ENCODE measurements at regions not wholly inside any gene's neighbourhood (a gene's known extent, or its start where the extent isn't known, plus 50 kb on each side); places are given as distances from the start of the nearest gene placed in this dataset.

DNA sequence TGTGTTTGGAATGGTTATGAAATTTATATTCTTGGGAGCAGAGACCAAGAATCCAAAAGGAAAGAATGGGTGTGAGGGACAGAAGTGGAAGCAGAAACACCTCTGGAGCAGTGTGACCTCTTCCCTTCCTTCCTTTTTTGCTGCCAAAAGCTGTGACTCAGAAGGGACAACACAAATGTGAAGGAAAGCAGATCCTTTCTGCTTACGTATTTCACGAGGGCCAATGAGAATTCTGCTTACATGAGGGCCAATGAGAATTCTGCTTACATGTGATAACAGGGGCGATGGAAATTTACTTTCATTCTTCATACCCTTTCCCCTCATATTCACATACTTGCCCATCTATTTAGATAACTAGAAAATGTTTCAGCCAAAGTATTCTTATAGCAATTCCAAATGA, 404.6 kb downstream of the PRDM5 start:
- TF ChIP-seq, protein P1, sequence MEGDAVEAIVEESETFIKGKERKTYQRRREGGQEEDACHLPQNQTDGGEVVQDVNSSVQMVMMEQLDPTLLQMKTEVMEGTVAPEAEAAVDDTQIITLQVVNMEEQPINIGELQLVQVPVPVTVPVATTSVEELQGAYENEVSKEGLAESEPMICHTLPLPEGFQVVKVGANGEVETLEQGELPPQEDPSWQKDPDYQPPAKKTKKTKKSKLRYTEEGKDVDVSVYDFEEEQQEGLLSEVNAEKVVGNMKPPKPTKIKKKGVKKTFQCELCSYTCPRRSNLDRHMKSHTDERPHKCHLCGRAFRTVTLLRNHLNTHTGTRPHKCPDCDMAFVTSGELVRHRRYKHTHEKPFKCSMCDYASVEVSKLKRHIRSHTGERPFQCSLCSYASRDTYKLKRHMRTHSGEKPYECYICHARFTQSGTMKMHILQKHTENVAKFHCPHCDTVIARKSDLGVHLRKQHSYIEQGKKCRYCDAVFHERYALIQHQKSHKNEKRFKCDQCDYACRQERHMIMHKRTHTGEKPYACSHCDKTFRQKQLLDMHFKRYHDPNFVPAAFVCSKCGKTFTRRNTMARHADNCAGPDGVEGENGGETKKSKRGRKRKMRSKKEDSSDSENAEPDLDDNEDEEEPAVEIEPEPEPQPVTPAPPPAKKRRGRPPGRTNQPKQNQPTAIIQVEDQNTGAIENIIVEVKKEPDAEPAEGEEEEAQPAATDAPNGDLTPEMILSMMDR (IDR thresholded peaks at IDR 0.05): no peak
- TF ChIP-seq NR3C1 (IDR thresholded peaks at IDR 0.05): no peak
- TF ChIP-seq MAFK (IDR thresholded peaks at IDR 0.05; ENCODE audit: partially characterized antibody): no peak
- no peak for TF ChIP-seq POLR2A (IDR thresholded peaks at IDR 0.05; ENCODE audit: low read length)
- TF ChIP-seq JUN (IDR thresholded peaks at IDR 0.05): no peak
- no peak for TF ChIP-seq CBX8 (IDR thresholded peaks at IDR 0.05)

Measured in A549 (cell line).